Prostate gland (tissue), 2 donors: ENCODE measurements at regions not wholly inside any gene's neighbourhood (a gene's known extent, or its start where the extent isn't known, plus 50 kb on each side); places are given as distances from the start of the nearest gene placed in this dataset.

Experiments used
- POLR2A ChIP-seq: fragments of 450-650 bp; IDR thresholded peaks from one replicate; pipeline ENCODE4 v1.6.1; 2016; ENCODE audit warnings: antibody characterized with exemption, mild to moderate bottlenecking
- POLR2AphosphoS5 ChIP-seq: sonication (generic); formaldehyde crosslinking; IDR thresholded peaks from one replicate; pipeline ENCODE4 v1.6.1; 2017; ENCODE audit warnings: antibody characterized with exemption
- TF ChIP-seq, protein P1 (sequence below), 4 experiments: fragments of 200-600 bp in 2 of 4; fragments of 450-650 bp in 2 of 4; sonication (generic) in 2 of 4; IDR thresholded peaks; 1 replicate in 3 of 4; 2 replicates in 1 of 4; pipeline ENCODE4 v1.5.1; 2016 to 2019; ENCODE audit warnings: antibody characterized with exemption in 4 of 4, mild to moderate bottlenecking in 2 of 4, moderate library complexity in 2 of 4

GRCh38 chr7:10418985-10419384, 554.7 kb upstream of the PHF14 start:
- TF ChIP-seq POLR2A, result no peak
- TF ChIP-seq, protein P1, sequence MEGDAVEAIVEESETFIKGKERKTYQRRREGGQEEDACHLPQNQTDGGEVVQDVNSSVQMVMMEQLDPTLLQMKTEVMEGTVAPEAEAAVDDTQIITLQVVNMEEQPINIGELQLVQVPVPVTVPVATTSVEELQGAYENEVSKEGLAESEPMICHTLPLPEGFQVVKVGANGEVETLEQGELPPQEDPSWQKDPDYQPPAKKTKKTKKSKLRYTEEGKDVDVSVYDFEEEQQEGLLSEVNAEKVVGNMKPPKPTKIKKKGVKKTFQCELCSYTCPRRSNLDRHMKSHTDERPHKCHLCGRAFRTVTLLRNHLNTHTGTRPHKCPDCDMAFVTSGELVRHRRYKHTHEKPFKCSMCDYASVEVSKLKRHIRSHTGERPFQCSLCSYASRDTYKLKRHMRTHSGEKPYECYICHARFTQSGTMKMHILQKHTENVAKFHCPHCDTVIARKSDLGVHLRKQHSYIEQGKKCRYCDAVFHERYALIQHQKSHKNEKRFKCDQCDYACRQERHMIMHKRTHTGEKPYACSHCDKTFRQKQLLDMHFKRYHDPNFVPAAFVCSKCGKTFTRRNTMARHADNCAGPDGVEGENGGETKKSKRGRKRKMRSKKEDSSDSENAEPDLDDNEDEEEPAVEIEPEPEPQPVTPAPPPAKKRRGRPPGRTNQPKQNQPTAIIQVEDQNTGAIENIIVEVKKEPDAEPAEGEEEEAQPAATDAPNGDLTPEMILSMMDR (IDR thresholded peaks at IDR 0.05), result no peak
- TF ChIP-seq POLR2AphosphoS5, result no peak
